T-helper 2 cell (primary cell): ENCODE measurements at regions not wholly inside any gene's neighbourhood (a gene's known extent, or its start where the extent isn't known, plus 50 kb on each side); places are given as distances from the start of the nearest gene placed in this dataset.
"Not testable (repeated sequence)": the region's sequence is repeated elsewhere in the genome, so short reads cannot be mapped to it uniquely, and the experiment has no call there.

Source experiments
- DNase-seq, 5 experiments: peaks; one replicate each; pipeline versions ENCODE4 v3.0.0 to v3.0.0-alpha.2; 2012 to 2022

- no peak for DNase-seq
These were observed 256.4 kb downstream of the TFAP2C start for GRCh38 chr20:56885521-56885920.

- DNase-seq: no peak
These were observed 260.9 kb downstream of the TFAP2C start for GRCh38 chr20:56890011-56890410.

- DNase-seq: peak in 1 of 5 experiments; percentile 83
These were observed 264.3 kb downstream of the TFAP2C start for GRCh38 chr20:56893226-56893917.

- DNase-seq: no peak
These were observed 267.3 kb downstream of the TFAP2C start for GRCh38 chr20:56896447-56896846.

GRCh38 chr20:56897318-56897957, 268.3 kb downstream of the TFAP2C start:
- DNase-seq: no peak

GRCh38 chr20:56897958-56898349, 268.8 kb downstream of the TFAP2C start:
- no peak for DNase-seq

GRCh38 chr20:56899506-56899905, 270.4 kb downstream of the TFAP2C start:
- no peak for DNase-seq

- DNase-seq: no peak
These were observed 271.1 kb downstream of the TFAP2C start for GRCh38 chr20:56900252-56900651.

GRCh38 chr20:56903421-56903820, 274.3 kb downstream of the TFAP2C start:
- DNase-seq: no peak

- DNase-seq: no peak
These were observed 274.8 kb downstream of the TFAP2C start for GRCh38 chr20:56903858-56904257.

GRCh38 chr20:56909918-56910714, 281.0 kb downstream of the TFAP2C start:
- no peak for DNase-seq

- DNase-seq: no peak
These were observed 282.8 kb downstream of the TFAP2C start for GRCh38 chr20:56911946-56912345.

GRCh38 chr20:56914532-56914931, 285.4 kb downstream of the TFAP2C start:
- no peak for DNase-seq

- DNase-seq: no peak
These were observed 287.2 kb downstream of the TFAP2C start for GRCh38 chr20:56916345-56916622.

- DNase-seq: not testable (repeated sequence)
These were observed 290.9 kb downstream of the TFAP2C start for GRCh38 chr20:56920041-56920440.

GRCh38 chr20:56922497-56922896, 293.4 kb downstream of the TFAP2C start:
- no peak for DNase-seq

- DNase-seq: no peak
These were observed 295.4 kb downstream of the TFAP2C start for GRCh38 chr20:56924292-56925081.

GRCh38 chr20:56925082-56925830, 296.1 kb downstream of the TFAP2C start:
- DNase-seq: peak in 1 of 5 experiments; percentile 1

GRCh38 chr20:56925831-56926170, 296.7 kb downstream of the TFAP2C start:
- no peak for DNase-seq

GRCh38 chr20:56926501-56926900, 297.4 kb downstream of the TFAP2C start:
- no peak for DNase-seq

- no peak for DNase-seq
These were observed 298.0 kb downstream of the TFAP2C start for GRCh38 chr20:56927127-56927526.

- no peak for DNase-seq
These were observed 298.9 kb downstream of the TFAP2C start for GRCh38 chr20:56928007-56928406.

- DNase-seq: no peak
These were observed 300.5 kb downstream of the TFAP2C start for GRCh38 chr20:56929606-56930005.
